ENCODE measurements at regions not wholly inside any gene's neighbourhood (a gene's known extent, or its start where the extent isn't known, plus 50 kb on each side); places are given as distances from the start of the nearest gene placed in this dataset.

DNA sequence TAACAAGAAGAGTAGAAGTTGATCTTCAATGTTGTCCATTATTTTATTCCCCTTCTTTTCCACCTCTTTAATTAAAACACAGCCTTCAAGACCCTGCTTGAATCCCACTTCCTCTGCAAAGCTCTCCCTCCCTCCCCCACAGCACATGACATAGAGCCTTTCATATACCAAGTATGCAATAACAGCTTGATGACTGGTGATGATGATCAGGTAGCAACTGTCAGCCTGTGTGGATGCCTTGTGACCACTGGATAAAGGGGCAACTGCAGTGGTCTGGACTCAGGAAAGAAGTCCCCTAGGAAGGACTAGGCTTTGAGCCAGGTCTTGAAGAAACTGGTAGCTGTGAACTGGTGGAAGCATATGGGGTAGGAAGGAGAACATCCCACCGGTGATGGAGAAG, 53.8 kb upstream of the PRDX6 start:
- TF ChIP-seq, protein P1, sequence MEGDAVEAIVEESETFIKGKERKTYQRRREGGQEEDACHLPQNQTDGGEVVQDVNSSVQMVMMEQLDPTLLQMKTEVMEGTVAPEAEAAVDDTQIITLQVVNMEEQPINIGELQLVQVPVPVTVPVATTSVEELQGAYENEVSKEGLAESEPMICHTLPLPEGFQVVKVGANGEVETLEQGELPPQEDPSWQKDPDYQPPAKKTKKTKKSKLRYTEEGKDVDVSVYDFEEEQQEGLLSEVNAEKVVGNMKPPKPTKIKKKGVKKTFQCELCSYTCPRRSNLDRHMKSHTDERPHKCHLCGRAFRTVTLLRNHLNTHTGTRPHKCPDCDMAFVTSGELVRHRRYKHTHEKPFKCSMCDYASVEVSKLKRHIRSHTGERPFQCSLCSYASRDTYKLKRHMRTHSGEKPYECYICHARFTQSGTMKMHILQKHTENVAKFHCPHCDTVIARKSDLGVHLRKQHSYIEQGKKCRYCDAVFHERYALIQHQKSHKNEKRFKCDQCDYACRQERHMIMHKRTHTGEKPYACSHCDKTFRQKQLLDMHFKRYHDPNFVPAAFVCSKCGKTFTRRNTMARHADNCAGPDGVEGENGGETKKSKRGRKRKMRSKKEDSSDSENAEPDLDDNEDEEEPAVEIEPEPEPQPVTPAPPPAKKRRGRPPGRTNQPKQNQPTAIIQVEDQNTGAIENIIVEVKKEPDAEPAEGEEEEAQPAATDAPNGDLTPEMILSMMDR (IDR thresholded peaks at IDR 0.05) = no peak
- TF ChIP-seq POLR2A (IDR thresholded peaks at IDR 0.05) = no peak

Measured in heart left ventricle (tissue), 13 donors.